Activated naive CD8-positive, alpha-beta T cell treated with anti-CD3 and anti-CD28 coated beads, Interleukin-2, amount 50 U/mL, for 16 hours (primary cell): ENCODE measurements at regions not wholly inside any gene's neighbourhood (a gene's known extent, or its start where the extent isn't known, plus 50 kb on each side); places are given as distances from the start of the nearest gene placed in this dataset.

Source experiments
- DNase-seq: peaks from one replicate; pipeline ENCODE4 v3.0.0-alpha.2; 2020; ENCODE audit warnings: low read depth, low spot score

DNA sequence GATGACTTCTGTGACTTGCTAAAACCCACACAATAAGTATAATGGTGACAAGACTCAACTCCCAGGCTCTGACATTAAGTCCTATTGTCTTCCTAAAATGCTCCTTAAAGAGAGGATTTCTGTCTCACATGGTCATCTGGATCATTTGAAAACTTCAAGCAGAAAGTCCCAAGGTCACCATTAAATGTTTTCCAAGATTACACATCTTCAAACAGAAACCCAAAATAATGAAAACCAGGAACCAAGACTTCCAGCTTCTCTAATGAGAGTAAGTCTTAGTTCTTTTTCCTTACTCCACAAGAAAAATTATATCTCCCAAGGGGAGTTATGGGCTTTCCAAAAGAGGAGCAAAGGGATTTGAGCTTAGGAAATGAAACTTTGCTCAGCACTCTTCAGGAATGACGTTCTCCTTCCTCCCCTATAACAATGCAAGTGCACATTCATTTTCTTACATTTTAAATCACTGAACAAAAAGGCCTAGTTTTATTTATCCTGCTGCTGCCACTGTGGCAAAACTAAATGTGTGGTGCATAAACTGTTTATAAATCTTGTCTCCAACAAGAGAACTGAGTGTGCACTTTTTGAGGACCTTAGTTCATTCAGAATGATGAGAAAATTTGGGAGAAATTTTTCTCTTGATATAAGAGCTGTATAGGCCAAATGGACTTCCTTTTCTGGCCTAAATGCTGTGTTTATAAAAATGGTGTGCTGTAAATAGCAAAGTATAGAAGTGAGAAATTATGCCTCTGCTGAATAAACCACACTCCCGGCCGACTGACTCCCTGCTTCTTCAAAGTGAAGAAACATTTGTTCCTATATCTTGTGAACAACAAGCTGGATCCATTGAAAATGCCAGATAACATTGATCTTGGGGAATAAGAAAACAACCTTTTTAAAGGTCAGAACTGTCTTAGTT, 148.4 kb upstream of the PLEKHG7 start:
- DNase-seq, result no peak

DNA sequence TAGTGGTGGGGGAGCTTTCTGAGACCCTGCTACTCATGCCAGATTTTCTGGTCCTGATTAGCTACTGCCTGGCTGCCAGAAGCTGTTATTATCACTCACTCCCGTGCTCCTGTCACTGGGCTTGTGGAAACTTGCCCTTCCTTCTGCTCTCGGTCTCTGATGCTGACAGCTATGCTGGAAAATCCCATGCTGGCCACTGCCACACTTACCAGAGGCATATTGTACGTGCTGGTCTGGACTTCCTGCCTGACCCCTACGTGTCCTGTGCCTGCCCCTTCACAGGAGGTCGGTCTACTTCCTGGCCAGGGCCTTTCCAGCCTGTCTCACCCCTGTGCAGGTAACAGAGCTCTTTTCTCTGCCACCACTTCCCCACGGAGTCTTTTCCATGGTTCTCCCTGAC, 149.4 kb upstream of the PLEKHG7 start:
- no peak for DNase-seq

DNA sequence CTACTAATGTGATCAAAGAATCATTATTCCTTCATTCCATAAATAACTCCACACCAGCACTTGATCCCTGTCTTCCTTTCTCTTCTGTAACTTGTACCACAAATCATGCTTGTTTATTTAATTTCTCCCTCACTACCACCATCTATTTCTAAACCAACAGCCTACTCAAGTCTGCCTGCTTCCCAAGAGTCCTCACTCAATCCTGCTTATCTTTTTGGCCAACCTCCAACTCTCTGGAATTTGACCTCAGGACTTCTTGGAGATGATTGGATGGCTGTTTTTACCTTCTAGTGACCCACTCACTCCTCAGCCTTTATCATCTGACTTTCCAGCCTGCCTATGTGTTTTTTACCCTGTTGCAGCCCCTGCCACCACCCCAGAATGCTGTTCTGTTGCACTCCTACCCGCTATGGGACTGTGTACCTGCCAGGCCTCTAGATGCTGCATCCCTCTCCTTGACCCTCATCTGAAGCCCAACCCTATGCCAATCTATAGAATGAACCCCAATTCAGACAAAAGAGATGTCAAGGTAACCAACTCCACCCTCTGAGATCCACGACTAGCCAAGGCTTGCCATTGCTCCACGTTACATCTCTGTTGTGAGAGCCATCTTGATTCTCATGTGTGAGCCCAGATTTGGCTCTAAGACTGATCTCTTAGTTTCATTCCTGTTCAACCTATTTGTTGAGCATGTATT, 150.2 kb upstream of the PLEKHG7 start:
- DNase-seq, result no peak

DNA sequence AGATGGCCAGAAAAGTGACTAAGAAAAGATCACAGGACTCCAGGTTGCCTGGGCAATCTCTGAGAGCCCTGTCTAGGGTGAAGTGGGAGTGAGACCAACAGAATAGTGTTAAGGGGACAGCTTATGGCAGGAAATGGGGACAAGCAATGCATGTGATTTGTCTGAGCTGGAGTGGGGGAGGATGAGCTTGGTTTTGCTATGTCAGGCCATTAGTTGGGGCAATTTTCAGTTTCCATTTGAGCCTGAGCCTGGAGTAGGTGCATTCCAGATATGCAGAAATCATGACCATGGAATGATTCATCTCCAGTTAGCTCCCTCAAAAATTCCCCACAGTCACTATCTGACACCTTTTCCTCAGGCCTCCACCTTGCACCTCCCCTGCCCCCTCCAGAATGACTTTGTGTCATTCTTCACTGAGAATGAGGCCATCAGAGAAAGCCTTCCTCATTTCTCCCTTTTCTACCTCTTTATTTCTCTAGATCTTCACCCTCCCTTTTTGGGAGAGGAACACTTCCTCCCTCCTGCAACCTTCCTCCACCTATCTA, 150.9 kb upstream of the PLEKHG7 start:
- DNase-seq, result peak; percentile 1

DNA sequence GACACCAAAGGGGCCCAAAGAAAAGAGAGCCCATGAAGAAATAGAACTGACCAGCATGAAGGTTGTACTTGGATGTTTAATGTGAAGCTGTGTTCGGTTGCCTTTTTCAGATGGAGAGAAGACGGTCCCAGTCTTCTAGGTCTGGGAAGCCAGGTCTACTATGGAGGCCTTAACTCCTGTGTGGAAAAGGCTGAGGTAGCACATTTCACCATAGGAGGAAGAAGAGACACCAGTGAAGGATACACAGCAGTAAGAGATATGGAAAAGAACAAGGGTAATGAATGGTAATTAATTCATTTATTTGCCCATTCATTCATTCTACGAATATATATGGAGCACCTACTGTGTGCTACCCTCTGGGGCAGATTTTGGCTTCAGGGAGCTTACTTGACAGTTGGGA, 151.6 kb upstream of the PLEKHG7 start:
- no peak for DNase-seq

DNA sequence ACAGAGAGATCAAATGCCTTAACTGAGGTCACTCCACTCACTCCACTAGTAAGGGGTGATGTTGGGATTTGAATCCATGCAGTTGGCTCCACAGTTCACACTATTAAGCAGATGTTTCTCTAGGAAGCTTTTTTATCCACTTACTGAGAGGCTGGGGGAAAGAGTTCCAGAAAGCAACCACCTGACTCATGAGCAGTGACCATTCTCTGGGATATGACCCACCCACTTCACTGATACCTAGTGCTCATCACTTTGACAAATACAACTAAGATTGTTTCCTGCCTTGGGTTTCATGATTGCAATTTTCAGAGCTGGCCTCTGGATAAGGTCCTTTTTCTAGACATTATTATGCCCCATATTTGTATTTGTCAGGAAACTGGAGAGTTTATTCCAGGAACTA, 152.1 kb upstream of the PLEKHG7 start:
- DNase-seq, result no peak

DNA sequence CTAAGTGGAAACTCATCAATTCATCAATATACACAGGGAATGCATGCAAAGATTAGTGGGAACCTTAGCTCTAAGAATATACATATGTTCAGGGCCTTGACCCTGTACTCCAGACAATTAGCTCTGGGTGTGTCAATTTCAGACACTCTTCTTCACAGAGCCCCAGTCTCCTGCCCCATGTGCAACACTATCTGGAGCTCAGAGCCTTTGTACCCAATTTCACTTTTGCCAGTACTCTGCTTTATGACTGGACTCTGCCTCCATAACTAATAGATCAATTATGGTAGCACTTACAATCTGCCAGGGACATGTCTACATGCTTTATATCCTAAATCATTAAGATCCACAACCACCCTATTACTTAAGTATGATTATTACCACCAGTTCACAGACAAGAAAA, 152.5 kb upstream of the PLEKHG7 start:
- no peak for DNase-seq

DNA sequence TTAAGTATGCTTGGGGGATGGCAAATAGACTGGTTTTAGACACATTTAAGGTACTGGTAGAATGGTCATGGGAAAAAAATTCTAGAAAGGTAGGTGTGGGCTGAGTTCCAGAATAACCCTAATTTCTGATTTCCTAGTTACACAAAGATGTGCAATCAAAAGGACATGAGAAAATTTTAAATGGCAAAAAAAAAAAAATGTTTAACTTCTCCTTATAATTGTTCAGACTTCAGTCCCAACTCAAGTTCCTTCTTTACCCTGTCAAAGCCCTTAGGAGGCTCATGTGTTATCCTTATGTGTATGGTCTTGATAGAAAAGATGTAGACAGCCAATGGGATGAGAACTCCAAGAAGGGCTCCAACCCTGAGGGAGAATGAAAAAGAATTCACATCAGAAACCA, 153.3 kb upstream of the PLEKHG7 start:
- DNase-seq, result no peak

DNA sequence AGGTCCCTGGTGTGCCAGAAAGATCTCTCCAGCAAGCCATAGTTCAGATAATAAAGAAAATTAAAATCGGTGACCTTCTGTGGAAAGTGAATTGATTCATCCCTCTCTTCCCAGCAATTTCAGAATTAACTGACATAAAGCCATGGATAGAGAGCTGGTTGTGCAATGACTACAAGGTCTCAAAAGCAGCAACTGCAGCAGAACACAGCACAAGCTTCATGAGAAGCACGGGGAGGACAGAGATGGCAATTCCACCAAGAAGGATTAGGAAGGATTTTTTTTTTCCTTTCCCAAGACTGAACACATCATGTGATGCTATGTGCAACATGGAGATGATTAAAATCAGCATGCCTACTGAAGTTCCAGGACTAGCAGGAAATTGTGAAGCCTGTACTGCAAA, 154.9 kb upstream of the PLEKHG7 start:
- DNase-seq, result no peak

DNA sequence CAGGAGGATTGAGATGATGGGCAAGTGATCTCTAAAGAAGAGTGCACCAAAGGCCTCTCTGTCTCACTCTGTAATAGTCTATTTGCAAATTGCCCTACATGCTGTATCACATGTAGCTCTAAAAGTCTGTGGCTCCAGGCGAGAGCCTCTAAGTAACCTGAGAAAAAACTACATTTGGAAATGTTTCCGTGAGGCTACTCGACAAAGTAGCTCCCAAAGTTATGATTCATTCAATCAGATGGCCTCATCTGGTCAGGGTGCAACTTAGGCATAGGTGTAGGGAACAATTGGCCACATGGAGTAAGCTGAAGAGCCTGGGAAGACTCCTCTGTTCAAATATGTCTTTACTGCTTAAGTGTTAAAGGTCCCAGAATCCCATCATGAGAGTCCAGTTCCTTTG, 155.4 kb upstream of the PLEKHG7 start:
- DNase-seq, result no peak

DNA sequence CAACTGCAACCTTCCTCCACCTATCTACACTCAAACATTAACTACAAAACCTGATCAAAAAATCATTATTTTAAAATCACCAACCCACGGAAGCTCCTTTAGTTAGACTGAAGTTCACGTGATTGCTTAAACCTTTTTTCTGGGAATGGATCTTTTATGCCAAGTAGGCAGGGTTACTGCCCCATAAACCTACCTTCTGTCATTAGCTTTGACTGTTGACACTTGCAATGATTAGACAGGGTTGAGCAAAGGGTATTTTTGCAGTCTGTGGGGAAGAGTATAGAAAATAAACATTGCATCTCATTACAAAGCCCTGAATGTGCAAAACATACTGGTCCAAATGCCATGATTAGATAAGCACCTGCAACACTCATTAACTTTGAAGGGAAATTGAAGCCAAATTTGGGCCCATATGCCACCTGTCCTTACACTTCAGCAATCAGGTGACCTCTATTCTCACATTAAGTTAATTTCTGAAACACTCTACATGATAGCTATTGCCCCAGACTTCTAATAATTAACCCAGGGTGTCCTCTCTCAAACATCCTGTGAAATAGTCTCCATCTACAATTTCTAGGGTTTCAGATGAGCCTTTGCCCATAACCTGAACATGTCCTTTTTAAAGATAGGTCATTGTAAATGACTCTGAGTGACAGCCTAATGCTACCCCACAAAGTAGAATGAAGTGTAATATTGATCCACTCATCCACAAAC, 156.0 kb upstream of the PLEKHG7 start:
- DNase-seq, result no peak

DNA sequence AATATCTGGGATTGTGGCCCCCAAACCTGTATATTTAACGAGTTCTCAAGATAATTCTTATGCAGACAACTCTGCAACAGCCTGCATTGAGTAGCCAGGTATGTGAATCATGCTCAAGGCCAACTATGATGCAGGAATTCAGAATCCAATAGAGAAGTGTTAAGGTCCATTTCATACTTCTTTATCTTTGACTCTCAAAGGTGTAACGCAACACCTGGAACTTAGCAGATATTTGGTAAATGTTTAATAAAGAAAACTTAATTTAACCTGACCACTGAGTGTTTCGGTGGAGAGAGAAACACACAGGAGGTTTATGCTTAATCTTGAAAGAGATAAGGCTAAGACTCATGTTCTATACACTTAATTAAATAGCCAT, 156.5 kb upstream of the PLEKHG7 start:
- DNase-seq, result no peak

DNA sequence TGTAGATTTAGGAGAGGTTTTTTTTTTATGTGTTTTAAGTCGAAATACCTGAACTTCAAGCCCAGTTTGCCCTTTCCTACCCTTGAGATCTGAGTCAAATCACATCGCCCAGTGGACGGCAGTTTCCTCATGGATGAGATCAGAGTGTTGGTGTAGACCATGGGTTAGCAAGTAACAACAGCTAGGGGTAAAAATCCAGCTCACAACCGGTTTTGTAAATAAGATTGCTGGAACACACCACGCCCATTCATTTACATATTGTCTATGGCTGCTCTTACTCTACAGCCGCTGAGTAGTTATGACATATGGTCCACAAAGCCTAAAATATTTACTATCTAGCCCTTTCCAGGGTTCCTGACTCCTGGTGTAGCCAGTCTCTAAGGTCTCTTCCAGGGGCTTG, 158.5 kb upstream of the PLEKHG7 start:
- DNase-seq, result no peak

DNA sequence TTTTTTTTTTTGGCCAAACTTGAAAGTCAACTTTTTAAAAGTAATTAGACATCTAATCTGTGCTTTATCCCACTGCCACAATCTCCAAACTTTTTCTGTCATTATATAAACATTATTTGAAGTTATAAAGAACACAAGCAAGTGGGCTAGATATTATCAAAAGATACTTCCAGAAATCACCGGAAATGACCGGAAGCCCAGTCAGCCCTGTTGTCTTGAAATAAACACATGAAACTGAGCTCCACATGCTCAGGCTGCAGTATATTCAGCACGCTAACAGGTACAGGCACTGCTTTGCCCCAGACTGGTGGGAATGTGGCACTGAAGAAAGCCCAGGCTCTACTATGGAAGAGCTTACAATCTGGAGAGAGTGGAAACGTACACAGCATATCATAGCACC, 158.9 kb upstream of the PLEKHG7 start:
- no peak for DNase-seq

DNA sequence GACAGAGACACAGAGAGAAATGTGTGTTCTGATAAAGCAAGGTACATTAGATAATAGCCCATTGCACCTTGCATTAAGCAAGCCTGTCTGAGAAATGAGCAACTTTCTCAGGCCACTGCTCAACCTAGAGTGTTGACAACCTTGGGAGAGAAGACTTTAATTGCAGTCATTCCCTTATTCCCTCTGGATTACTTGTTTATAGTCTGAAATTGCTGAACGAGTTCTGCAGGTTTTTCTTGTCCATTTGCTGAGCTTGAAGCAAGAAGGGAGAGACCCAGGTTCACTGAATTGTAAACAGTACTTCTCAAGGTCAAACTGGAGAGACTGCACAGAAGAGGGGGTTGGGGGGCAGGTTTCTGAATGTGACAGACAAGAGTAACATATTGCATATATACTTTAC, 159.4 kb upstream of the PLEKHG7 start:
- no peak for DNase-seq

DNA sequence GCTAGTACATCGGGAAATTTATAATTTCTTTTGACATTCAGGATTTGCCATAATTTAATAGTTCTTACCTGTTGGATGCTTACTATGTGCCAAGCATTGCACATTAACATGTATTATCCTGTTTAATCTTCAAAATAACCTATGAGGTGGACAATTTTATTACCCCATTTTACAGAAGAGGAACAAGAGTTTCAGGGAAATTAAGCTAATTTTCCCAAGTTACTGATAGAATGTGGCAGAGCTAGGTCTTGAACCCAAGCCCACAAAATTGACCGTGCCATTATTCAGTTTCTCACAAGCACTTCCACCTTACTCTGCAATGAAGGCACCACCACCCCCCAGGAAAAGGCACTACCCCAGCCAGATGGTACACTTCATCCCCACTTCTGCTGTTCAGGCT, 161.1 kb upstream of the PLEKHG7 start:
- no peak for DNase-seq

DNA sequence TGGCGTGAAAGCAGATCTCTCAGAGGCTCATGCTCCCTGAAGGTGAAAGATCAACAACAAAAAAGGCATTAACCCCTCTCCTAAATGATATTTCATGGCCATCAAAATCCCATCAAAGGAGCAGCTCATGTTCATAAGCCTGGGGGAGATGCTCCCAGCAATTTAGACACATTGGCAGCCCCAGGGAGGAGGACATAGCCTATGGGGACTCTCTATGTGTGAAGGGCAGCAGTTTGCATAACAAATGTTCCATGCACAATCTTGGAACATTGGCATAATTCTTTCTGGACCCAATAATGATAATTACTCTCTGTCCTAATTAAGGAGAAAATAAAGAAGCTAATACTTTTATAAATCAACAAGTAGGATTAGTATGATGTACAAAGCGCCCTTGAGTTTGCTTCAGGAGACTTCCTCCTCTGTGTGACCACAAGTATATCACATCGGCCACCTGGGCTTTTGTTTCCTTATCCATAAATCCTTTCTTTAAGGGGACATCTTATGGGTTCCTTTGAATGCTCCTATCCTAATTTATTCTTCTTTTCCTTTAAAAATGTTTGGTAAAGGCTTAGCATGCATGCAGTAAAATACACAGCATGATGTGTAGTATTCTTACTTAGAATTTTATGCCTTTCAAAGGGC, 161.9 kb upstream of the PLEKHG7 start:
- no peak for DNase-seq

DNA sequence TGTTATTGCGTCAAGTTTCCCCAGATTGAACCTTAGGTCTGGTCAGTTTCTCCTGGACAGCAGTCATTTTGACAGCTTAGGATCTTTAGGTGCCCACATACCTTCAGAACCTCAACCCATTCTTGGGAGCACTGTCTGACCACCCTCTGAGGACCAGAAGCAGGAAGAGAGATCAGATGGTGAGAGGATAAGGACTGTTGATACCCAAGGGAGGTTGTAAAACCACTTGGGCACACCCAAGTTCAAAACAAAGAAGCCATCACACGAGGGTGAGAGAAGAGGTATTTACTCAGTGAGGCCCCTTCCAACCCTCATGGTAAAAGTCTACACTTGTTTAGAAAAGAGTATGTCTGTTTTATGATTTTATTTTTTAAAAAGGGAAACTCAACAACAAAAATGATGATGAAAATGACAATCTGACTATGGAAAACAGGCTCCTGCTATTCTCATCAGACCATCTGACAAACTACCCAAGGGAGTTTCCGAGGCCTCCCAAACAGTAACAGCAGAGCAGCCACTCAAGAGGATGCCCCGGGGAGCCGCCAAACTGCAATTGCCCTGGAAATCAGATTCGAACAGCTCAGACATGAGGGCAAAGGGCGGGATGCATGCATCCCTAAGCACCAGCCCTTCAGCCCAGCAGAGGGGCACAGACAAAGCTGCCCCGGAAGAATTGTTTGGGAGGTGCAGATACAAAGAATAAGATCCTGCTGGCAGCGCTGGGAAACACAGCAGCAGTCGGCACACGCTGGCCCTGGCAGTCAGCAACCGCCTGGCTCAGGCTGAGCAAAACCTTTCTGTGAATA, 162.6 kb upstream of the PLEKHG7 start:
- no peak for DNase-seq

DNA sequence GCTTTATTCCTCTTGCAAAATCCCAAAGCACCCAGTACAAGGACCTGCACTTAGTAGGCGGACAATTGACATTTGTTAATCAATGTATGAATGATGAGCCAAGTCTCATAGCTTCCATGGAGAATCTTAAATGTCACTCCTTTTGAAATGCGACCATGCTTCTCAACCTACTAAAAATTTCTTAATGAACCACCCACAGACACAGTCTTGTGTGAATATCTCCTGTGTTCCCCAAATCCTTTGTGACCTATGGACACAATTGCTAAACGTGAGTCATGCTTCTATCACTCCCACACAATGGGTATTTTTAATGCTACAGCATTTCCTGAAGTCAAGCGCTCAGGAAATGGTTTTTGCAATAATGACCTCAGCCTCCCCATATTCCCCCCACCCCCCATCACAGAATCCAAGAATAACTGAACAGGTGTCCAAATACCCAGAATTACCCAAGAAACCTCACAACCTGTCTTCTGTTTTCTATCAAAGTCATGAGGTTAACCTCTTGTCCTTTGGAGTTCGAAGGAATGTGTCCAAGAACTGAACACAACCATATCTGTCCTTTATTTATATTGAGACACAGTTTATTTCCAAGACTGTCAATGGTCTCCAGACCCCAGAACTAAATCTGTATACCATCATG, 163.6 kb upstream of the PLEKHG7 start:
- no peak for DNase-seq

DNA sequence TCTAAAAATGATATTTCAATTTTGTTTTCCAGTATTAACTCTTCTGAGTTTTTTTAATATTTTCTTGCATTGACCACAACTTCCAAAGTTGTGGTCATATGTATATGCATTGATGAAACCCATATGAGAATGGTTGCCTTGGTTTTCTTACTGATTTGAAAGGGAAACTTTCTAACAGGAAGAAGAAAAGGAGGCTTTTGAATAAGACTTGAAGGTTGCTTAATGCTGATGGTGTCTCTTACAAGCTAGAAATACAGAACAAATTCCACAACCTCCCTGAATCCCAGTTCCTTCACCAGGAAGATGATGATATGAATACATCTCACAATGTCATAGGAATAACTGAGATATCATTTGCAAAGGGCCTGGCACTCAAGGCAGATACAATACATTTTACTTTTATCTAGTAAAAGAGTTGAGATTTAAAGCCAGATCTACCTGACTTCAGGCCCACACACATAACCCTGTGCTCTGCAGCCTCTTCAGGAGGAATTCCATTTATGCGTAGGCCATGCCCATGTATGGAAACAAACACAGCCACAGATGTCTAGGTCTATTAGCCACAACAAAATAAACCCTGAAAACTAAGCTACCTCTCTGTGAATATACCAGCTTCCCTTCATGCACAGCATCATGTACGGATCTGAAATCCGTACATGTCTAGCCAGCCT, 165.4 kb upstream of the PLEKHG7 start:
- no peak for DNase-seq
